ENCODE measurements at regions not wholly inside any gene's neighbourhood (a gene's known extent, or its start where the extent isn't known, plus 50 kb on each side); places are given as distances from the start of the nearest gene placed in this dataset.

- Histone ChIP-seq H3K18ac (ENCODE audit: insufficient read length, low read depth, low read length) (no peak overlapping the region), H4K20me1 (ENCODE audit: control insufficient read depth, insufficient read depth, insufficient read length) (no peaks in the 10 kb centered on the region), H2BK120ac (ENCODE audit: low read depth, low read length, poor library complexity, severe bottlenecking) (no peak overlapping the region), H3K4me1 (ENCODE audit: insufficient read depth, low read length) (no peaks in the 10 kb centered on the region; the same call in 1 of the 2 replicates), H3K79me2 (ENCODE audit: insufficient read depth, low read length) (no peaks in the 10 kb centered on the region), H3K27ac (ENCODE audit: insufficient read length, low read depth, low read length) (no peak overlapping the region), H2BK12ac (ENCODE audit: insufficient read length, low read depth, low read length) (no peak overlapping the region), H4K91ac (ENCODE audit: insufficient read length, low read depth, low read length) (no peak overlapping the region), H2BK5ac (ENCODE audit: insufficient read length, low read length) (no peak overlapping the region), H3K9ac (ENCODE audit: extremely low read depth, insufficient read length, low read length) (no peak overlapping the region), H2BK15ac (ENCODE audit: low read depth, low read length) (no peak overlapping the region), H3K23ac (ENCODE audit: insufficient read length, low read depth, low read length) (no peak overlapping the region), H3K9me3 (ENCODE audit: control insufficient read depth, low read depth, low read length) (no peaks in the 10 kb centered on the region), H3T11ph (ENCODE audit: low read length) (no peak overlapping the region), H3K56ac (ENCODE audit: insufficient read length, low read depth, low read length) (no peak overlapping the region), H3K23me2 (ENCODE audit: insufficient read length, low read depth, low read length, poor library complexity, severe bottlenecking) (no peaks in the 10 kb centered on the region), H2BK20ac (ENCODE audit: low read depth, low read length, poor library complexity, severe bottlenecking) (no peak overlapping the region), H4K8ac (replicated peaks; ENCODE audit: insufficient read length, low read depth, low read length) (no peak overlapping the region), H3K14ac (ENCODE audit: insufficient read depth, low read length) (no peak overlapping the region), H3K4me2 (ENCODE audit: insufficient read depth, insufficient read length, low read length) (no peak overlapping the region), H2AK5ac (ENCODE audit: insufficient read length, low read length) (no peak overlapping the region), H2AFZ (ENCODE audit: low read length) (no peak overlapping the region), H3K4ac (ENCODE audit: low read depth, low read length) (no peak overlapping the region), H3K27me3 (ENCODE audit: insufficient read depth, low read length) (no peaks in the 10 kb centered on the region), H4K5ac (ENCODE audit: insufficient read length, low read depth, low read length) (no peak overlapping the region), H3K79me1 (ENCODE audit: insufficient read depth, low read depth, low read length, poor library complexity, severe bottlenecking) (no peaks in the 10 kb centered on the region)
- Mint-ChIP-seq H3K9me3 (peaks cover 0 to 2% of the 10 kb centered on the region in 2 experiments; a peak in 1 of 5 replicates), H3K4me3 (no peak overlapping the region), H3K4me1 (peaks cover 16% of the 10 kb centered on the region in 2 experiments), H3K27me3 (ENCODE audit: low read depth) (no peaks in the 10 kb centered on the region), H3K36me3 (ENCODE audit: insufficient read depth in 1 of 3, low read depth in 3 of 3) (peaks cover 0 to 3% (median 0%) of the 10 kb centered on the region in 3 experiments; a peak in 2 of 7 replicates), H3K27ac (no peak overlapping the region; a peak in 2 of 7 replicates)
- WGBS (ENCODE audit: extremely low coverage, insufficient read length, low lambda C conversion rate) = no CpG with 5 or more reads among the region's 4 CpGs
- TF ChIP-seq CTCF (conservative IDR thresholded peaks at IDR 0.05) = no peak
- no peak for DNase-seq
These were observed 485.7 kb upstream of the JARID2 start for GRCh38 chr6:14759976-14760672.
